ENCODE measurements at regions not wholly inside any gene's neighbourhood (a gene's known extent, or its start where the extent isn't known, plus 50 kb on each side); places are given as distances from the start of the nearest gene placed in this dataset.

- no peaks in the 10 kb centered on the region for H3K4me1 Mint-ChIP-seq (ENCODE audit: low read depth)
- no peak overlapping the region for H3K4me3 Mint-ChIP-seq
- no peak overlapping the region for H3K27ac Mint-ChIP-seq
- H3K9me3 Mint-ChIP-seq = no peaks in the 10 kb centered on the region
- H3K36me3 Mint-ChIP-seq (ENCODE audit: low read depth) = no peaks in the 10 kb centered on the region
- peaks cover 10% of the 10 kb centered on the region for H3K27me3 Mint-ChIP-seq
Measured at GRCh38 chr20:24763386-24764026, 185.6 kb upstream of the CST7 start.

DNA sequence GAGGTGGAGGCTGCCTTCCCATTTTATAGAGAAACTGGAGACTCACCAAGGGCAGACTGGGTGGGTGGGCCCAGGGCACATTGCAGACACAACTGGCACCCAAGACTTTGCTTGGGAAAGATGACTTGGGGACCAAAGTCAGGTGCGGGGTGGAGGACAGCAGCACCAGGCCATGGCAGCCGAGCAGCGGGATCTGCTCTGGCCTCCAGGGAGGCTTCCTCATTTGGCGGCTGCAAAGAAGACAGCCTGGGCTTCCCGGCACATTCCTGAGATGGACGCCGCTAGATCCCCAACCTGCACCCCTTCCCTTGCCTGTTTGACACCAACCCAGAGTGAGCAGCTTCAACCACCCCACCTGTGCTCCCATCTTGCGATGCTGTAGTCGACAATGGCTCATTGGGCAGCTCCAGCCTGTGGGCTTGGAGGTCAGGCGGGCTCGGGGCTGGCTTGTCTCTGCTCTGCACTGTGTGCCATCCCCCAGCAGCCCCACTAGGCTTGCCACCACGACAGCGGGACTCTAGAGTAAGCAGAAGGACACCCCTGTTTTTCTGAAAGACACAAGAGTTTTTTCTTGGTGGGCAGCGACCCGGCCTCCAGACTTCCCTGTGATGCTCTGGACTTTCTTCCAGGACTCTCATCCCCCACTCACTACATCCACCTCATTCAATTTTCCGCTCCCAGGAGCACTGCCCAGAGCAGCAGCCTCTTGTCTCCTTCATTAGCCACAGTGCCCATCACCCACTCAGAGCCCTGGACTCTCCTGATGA lies 184.9 kb upstream of the CST7 start:
- H3K4me1 Mint-ChIP-seq (ENCODE audit: low read depth) = no peaks in the 10 kb centered on the region
- H3K36me3 Mint-ChIP-seq (ENCODE audit: low read depth) = no peaks in the 10 kb centered on the region
- peaks cover 10% of the 10 kb centered on the region for H3K27me3 Mint-ChIP-seq
- no peaks in the 10 kb centered on the region for H3K9me3 Mint-ChIP-seq
- no peak overlapping the region for H3K4me3 Mint-ChIP-seq
- no peak overlapping the region for H3K27ac Mint-ChIP-seq

DNA sequence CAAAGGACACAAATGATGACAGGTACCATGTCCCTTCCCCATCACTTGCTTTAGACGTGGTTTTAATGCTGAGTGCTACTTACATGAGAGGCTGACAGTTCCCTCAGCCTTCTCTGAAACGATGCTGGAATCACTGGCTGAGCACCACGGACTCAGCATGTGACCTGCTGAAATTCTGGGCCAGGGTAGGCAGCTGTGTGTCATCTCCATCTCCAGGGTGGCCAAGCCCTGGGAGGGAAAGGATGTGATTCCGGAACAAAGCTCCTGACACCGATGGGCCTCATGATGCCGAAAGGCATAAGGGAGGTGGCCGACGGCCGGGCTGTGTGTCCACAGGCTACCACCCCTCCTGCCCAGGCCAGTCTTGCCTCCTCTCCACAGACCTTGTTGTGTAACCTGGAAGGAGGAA lies 184.3 kb upstream of the CST7 start:
- Mint-ChIP-seq H3K4me1 (ENCODE audit: low read depth) (no peaks in the 10 kb centered on the region), H3K27ac (no peak overlapping the region), H3K27me3 (peaks cover 10% of the 10 kb centered on the region), H3K36me3 (ENCODE audit: low read depth) (no peaks in the 10 kb centered on the region), H3K9me3 (no peaks in the 10 kb centered on the region), H3K4me3 (no peak overlapping the region)

- Mint-ChIP-seq H3K9me3 (no peaks in the 10 kb centered on the region), H3K36me3 (ENCODE audit: low read depth) (no peaks in the 10 kb centered on the region), H3K27ac (no peak overlapping the region), H3K4me3 (no peak overlapping the region), H3K27me3 (peaks cover 10% of the 10 kb centered on the region), H3K4me1 (ENCODE audit: low read depth) (no peaks in the 10 kb centered on the region)
Measured at GRCh38 chr20:24765316-24766142, 183.5 kb upstream of the CST7 start.

GRCh38 chr20:24766143-24766527 lies 182.9 kb upstream of the CST7 start:
- Mint-ChIP-seq H3K27me3 (peaks cover 12% of the 10 kb centered on the region), H3K36me3 (ENCODE audit: low read depth) (no peaks in the 10 kb centered on the region), H3K9me3 (no peaks in the 10 kb centered on the region), H3K27ac (no peak overlapping the region), H3K4me1 (ENCODE audit: low read depth) (no peaks in the 10 kb centered on the region), H3K4me3 (no peak overlapping the region)

- Mint-ChIP-seq H3K9me3 (no peaks in the 10 kb centered on the region), H3K27ac (no peak overlapping the region), H3K4me3 (no peak overlapping the region), H3K27me3 (peaks cover 20% of the 10 kb centered on the region), H3K4me1 (ENCODE audit: low read depth) (no peaks in the 10 kb centered on the region), H3K36me3 (ENCODE audit: low read depth) (no peaks in the 10 kb centered on the region)
Measured at GRCh38 chr20:24766826-24767622, 182.0 kb upstream of the CST7 start.

DNA sequence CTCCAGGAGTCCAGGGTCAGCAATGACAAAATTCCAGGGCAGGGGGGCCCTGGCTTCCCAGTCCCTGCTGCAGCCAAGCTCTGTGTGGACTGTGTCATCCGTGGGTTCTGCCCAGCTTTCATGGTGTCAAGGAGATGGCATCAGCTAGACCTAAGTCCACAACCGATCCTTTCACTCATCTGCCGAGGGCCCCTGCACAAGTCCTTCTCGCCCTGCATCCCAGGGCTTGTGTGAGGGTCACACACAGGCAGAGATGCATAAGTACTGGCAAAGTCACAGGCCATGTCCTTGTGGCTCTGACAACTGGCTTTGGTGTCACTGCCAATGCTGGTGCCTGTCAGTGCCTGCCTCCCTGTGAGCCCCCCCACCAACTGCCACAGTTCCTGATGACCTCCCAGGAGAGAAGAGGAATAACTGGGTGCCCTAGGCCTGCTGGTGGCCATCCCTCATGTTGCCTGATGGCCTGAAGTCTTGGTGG lies 181.4 kb upstream of the CST7 start:
- Mint-ChIP-seq H3K27me3 (peaks cover 20% of the 10 kb centered on the region), H3K36me3 (ENCODE audit: low read depth) (no peaks in the 10 kb centered on the region), H3K9me3 (no peaks in the 10 kb centered on the region), H3K4me1 (ENCODE audit: low read depth) (no peaks in the 10 kb centered on the region), H3K4me3 (no peak overlapping the region), H3K27ac (no peak overlapping the region)

GRCh38 chr20:24768201-24768636 lies 180.8 kb upstream of the CST7 start:
- no peaks in the 10 kb centered on the region for H3K9me3 Mint-ChIP-seq
- H3K27ac Mint-ChIP-seq = no peak overlapping the region
- no peaks in the 10 kb centered on the region for H3K4me1 Mint-ChIP-seq (ENCODE audit: low read depth)
- peaks cover 20% of the 10 kb centered on the region for H3K27me3 Mint-ChIP-seq
- H3K4me3 Mint-ChIP-seq = no peak overlapping the region
- no peaks in the 10 kb centered on the region for H3K36me3 Mint-ChIP-seq (ENCODE audit: low read depth)

- Mint-ChIP-seq H3K36me3 (ENCODE audit: low read depth) (no peaks in the 10 kb centered on the region), H3K4me1 (ENCODE audit: low read depth) (peaks cover 7% of the 10 kb centered on the region), H3K27ac (no peak overlapping the region), H3K27me3 (peaks cover 23% of the 10 kb centered on the region), H3K4me3 (no peak overlapping the region), H3K9me3 (no peaks in the 10 kb centered on the region)
Measured at GRCh38 chr20:24768713-24769601, 180.1 kb upstream of the CST7 start.

DNA sequence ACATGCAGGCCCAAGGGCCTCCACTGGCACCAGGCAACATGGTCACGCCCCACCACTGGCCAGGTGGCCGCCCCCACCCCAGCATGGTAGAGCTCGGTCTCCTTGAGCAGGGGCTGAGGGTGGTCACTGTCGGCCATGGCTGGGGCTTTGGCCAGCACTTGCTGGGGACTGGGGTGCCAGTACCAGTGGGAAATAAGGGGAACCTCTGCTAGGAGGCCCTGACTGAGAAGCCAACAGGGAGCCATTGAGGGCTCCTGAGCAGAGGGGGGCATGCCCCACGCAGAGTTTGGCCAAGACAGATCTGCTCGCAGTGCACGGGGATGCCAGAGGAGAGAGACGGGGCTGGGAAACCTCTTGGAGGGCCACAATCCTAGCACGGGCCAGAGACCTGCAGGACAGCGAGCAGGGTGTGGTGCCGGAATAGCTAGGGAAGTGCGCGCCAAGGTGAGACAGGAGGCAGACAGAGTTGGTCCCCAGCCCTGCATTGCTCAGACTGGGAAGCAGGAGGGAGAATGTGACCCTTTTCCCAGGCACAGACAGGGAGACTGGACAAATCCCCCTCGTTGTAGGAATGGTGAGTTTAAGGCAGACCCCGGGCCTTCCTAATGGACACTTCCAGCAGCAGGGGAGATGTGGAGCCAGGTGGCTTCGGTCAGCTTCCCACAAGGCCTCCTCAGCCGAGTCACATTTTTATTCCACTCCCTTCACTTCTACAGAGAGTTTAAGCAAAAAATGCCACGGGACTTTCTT lies 179.0 kb upstream of the CST7 start:
- Mint-ChIP-seq H3K27ac (no peak overlapping the region), H3K9me3 (peaks cover 8% of the 10 kb centered on the region), H3K4me3 (no peak overlapping the region)

DNA sequence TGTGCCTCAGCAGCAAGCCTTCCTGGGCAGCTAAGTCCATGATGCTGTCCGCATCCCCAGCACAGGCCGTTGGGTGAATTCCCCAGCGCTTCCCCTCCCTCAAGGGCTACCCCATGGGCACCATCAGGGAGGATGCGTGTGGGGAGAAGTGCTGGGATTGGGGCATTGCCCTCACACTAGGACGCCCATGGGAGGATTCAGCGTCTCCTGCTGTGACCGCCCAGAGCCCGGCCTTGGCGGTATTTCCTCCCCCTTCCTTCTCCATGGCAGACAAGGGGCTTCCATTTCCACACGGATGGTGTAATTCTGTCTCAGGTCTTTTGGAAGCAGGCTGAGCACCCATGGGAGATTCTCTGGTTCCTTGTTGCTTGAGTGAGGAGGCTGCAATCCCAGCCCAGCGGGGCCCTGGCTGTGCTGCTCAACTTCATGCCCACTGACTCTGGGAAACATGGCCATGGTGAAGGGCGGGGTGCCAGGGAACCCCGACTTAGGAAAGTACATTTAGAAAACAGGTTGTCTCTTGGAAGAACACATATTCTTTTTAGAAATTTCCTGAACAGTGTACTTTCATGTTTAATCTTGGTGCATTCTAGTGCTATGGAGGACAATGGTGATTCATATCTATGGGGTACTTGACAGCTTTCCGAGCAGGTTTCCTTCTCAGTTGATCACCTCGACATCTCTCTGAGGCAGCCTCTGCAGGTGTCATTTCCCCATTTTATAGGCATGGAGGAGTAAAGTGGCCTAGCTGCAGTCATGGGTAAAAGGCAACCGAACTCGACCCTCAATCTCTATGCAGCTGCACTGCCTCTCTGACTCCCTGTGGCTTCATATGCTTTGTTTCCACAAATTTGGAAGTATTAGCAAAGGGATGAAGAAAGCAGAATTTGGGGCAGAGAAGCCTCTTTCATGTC lies 178.2 kb upstream of the CST7 start:
- Mint-ChIP-seq H3K36me3 (ENCODE audit: low read depth) (peaks cover 4% of the 10 kb centered on the region), H3K27ac (no peak overlapping the region), H3K27me3 (peaks cover 28% of the 10 kb centered on the region), H3K4me1 (ENCODE audit: low read depth) (peaks cover 10% of the 10 kb centered on the region), H3K4me3 (no peak overlapping the region), H3K9me3 (peaks cover 14% of the 10 kb centered on the region)

More for the DNA sequence above, 179.0 kb upstream of the CST7 start:
- Mint-ChIP-seq H3K27me3 (peaks cover 24% of the 10 kb centered on the region), H3K36me3 (ENCODE audit: low read depth) (no peaks in the 10 kb centered on the region), H3K4me1 (ENCODE audit: low read depth) (peaks cover 10% of the 10 kb centered on the region)

DNA sequence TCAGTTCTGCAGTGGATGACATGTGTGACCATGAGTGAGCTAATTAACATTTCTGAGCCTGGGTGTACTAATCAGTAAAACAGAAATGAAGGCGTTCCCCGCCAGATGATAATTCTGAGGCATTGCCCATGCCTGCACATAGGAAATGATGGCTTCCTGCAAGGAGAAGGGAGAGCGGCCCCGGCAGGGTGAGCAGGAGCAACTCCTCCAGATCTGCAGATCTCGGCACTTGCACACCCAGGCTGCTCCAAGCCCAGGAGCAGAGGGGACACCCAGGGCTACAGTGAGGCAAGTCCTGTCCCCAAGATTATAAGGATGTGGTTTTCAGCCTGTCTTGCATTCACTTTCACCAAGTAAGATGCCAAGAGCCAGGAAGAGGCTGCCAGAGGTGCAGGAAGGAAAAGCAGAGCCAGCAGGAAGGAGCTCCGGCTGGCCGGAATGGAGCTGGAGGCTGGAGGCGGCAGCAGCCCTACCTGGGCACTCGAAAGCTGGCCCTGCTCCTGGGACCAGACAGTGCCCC lies 177.5 kb upstream of the CST7 start:
- Mint-ChIP-seq H3K36me3 (ENCODE audit: low read depth) (peaks cover 4% of the 10 kb centered on the region), H3K27me3 (peaks cover 33% of the 10 kb centered on the region), H3K9me3 (peaks cover 14% of the 10 kb centered on the region), H3K4me3 (no peak overlapping the region), H3K27ac (no peak overlapping the region), H3K4me1 (ENCODE audit: low read depth) (peaks cover 10% of the 10 kb centered on the region)

All from stimulated activated naive CD8-positive, alpha-beta T cell treated with anti-CD3 and anti-CD28 coated beads, Interleukin-15, Interleukin-2, amounts not matched to agents 100 ng/mL and 50 ng/mL, for 24 hours (primary cell).